WTC11 (cell line): ENCODE measurements at regions not wholly inside any gene's neighbourhood (a gene's known extent, or its start where the extent isn't known, plus 50 kb on each side); places are given as distances from the start of the nearest gene placed in this dataset.

Experiments
- ATAC-seq: fragments of 200-7000 bp; cut with Tn5 transposase; 2 replicates; pipeline ENCODE4 v1.10.0; 2021; ENCODE audit warnings: mild to moderate bottlenecking, moderate library complexity
- CTCF ChIA-PET: fragments of 300-600 bp; sonication (Branson Sonifier 250); formaldehyde crosslinking; loops from one replicate; lab custom pipeline; 2021; ENCODE audit warnings: antibody characterized with exemption; lab: Charles Lee
- POLR2A ChIA-PET: fragments of 350-600 bp; sonication (Branson Sonifier 250); formaldehyde crosslinking; loops from one replicate; lab custom pipeline; 2021; ENCODE audit warnings: antibody characterized with exemption; lab: Charles Lee
- DNase-seq: peaks from one replicate; pipeline ENCODE4 v3.0.0; 2021; ENCODE audit warnings: low spot score
- H3K27ac Mint-ChIP-seq: 2 replicates; pipeline ENCODE4 v1.8.0; 2021; ENCODE audit warnings: mixed read lengths
- H3K27me3 Mint-ChIP-seq: 2 replicates; pipeline ENCODE4 v1.8.0; 2021; ENCODE audit warnings: low read depth, mild to moderate bottlenecking, moderate library complexity, mixed read lengths
- H3K36me3 Mint-ChIP-seq: 2 replicates; pipeline ENCODE4 v1.8.0; 2021; ENCODE audit warnings: mixed read lengths
- H3K4me1 Mint-ChIP-seq: 2 replicates; pipeline ENCODE4 v1.8.0; 2022; ENCODE audit warnings: mixed read lengths
- H3K4me3 Mint-ChIP-seq: 2 replicates; pipeline ENCODE4 v1.8.0; 2021; ENCODE audit warnings: mild to moderate bottlenecking, moderate library complexity, mixed read lengths
- H3K9me3 Mint-ChIP-seq: 2 replicates; pipeline ENCODE4 v1.8.0; 2021; ENCODE audit warnings: mixed read lengths
- AFF4 ChIP-seq: sonication (generic); formaldehyde crosslinking; IDR thresholded peaks from 2 replicates; pipeline ENCODE4 v1.8.1; 2023; ENCODE audit warnings: mild to moderate bottlenecking, missing genetic modification reagents, borderline replicate concordance
- ATF3 ChIP-seq: sonication (generic); formaldehyde crosslinking; conservative IDR thresholded peaks from 2 replicates; pipeline ENCODE4 v1.8.1; 2022; ENCODE audit warnings: mild to moderate bottlenecking, missing genetic modification reagents
- CTCF ChIP-seq: fragments of 200-600 bp; IDR thresholded peaks from 2 replicates; pipeline ENCODE4 v1.8.0; 2022; ENCODE audit warnings: antibody characterized with exemption
- E2F1 ChIP-seq: sonication (generic); formaldehyde crosslinking; IDR thresholded peaks from 2 replicates; pipeline ENCODE4 v1.8.0; 2022; ENCODE audit warnings: mild to moderate bottlenecking, missing genetic modification reagents
- ELF4 ChIP-seq: sonication (generic); formaldehyde crosslinking; IDR thresholded peaks from 2 replicates; pipeline ENCODE4 v1.8.1; 2022; ENCODE audit warnings: low read depth, mild to moderate bottlenecking, moderate library complexity, missing genetic modification reagents
- JAZF1 ChIP-seq: fragments of 250-450 bp; sonication (Bioruptor Pico); IDR thresholded peaks from 2 replicates; pipeline ENCODE4 v1.9.0; 2021; ENCODE audit warnings: moderate library complexity, mild to moderate bottlenecking, inconsistent platforms
- MXD4 ChIP-seq: fragments of 250-450 bp; sonication (Bioruptor Pico); IDR thresholded peaks from 2 replicates; pipeline ENCODE4 v1.8.0; 2021; ENCODE audit warnings: mild to moderate bottlenecking, moderate library complexity, borderline replicate concordance
- NFE2L1 ChIP-seq: sonication (generic); formaldehyde crosslinking; IDR thresholded peaks from 2 replicates; pipeline ENCODE4 v1.8.1; 2023; ENCODE audit warnings: missing genetic modification reagents
- SOX15 ChIP-seq: fragments of 250-450 bp; sonication (Bioruptor Pico); IDR thresholded peaks from 2 replicates; pipeline ENCODE4 v1.9.0; 2021; ENCODE audit warnings: mild to moderate bottlenecking
- TCF7 ChIP-seq: sonication (generic); formaldehyde crosslinking; IDR thresholded peaks from 2 replicates; pipeline ENCODE4 v1.8.0; 2022; ENCODE audit warnings: mild to moderate bottlenecking, low read depth, missing genetic modification reagents, moderate library complexity
- TP53 ChIP-seq: sonication (generic); formaldehyde crosslinking; IDR thresholded peaks from 2 replicates; pipeline ENCODE4 v1.8.1; 2023; ENCODE audit warnings: mild to moderate bottlenecking, missing genetic modification reagents
- USF2 ChIP-seq: sonication (generic); formaldehyde crosslinking; IDR thresholded peaks from 2 replicates; pipeline ENCODE4 v1.8.1; 2023; ENCODE audit warnings: mild to moderate bottlenecking, missing genetic modification reagents, moderate library complexity
- ZNF532 ChIP-seq: fragments of 250-450 bp; sonication (Bioruptor Pico); IDR thresholded peaks from 2 replicates; pipeline ENCODE4 v1.9.0; 2021; ENCODE audit warnings: mild to moderate bottlenecking, borderline replicate concordance
- TF ChIP-seq, protein P1 (sequence below): sonication (generic); formaldehyde crosslinking; IDR thresholded peaks from 2 replicates; pipeline ENCODE4 v1.8.1; 2023; ENCODE audit warnings: mild to moderate bottlenecking, missing genetic modification reagents
- TF ChIP-seq, protein P2 (sequence below): fragments of 250-450 bp; sonication (Bioruptor Pico); IDR thresholded peaks from 2 replicates; pipeline ENCODE4 v1.9.0; 2021; ENCODE audit warnings: mild to moderate bottlenecking

DNA sequence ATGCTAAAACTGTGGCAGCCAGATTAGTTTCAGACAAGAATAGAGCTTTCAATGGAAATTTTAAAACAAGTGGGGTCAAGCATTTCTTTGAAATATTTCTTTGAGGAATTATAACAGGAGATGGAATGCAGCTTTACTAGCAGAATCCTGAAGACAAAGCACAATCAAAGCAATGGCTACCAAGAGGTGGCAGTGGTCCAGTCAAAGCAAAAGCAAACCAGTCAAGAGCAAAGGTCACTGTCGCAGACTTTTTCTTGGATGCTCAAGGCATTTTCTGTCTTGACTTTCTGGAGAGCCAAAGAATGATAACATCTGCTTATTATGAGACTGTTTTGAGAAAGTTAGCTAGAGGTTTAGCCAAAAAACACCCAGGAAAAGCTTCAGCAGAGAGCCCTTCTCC lies 351.2 kb upstream of the DLGAP1 start (continued):
- TF ChIP-seq, protein P1, sequence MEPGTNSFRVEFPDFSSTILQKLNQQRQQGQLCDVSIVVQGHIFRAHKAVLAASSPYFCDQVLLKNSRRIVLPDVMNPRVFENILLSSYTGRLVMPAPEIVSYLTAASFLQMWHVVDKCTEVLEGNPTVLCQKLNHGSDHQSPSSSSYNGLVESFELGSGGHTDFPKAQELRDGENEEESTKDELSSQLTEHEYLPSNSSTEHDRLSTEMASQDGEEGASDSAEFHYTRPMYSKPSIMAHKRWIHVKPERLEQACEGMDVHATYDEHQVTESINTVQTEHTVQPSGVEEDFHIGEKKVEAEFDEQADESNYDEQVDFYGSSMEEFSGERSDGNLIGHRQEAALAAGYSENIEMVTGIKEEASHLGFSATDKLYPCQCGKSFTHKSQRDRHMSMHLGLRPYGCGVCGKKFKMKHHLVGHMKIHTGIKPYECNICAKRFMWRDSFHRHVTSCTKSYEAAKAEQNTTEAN (CRISPR knock-in tag): no peak
- TF ChIP-seq TP53 (CRISPR knock-in tag) (no peak), ELF4 (CRISPR knock-in tag) (no peak), AFF4 (no peak), JAZF1 (no peak), ATF3 (CRISPR knock-in tag) (no peak), ZNF532 (CRISPR knock-in tag) (no peak)
- TF ChIP-seq, protein P2, sequence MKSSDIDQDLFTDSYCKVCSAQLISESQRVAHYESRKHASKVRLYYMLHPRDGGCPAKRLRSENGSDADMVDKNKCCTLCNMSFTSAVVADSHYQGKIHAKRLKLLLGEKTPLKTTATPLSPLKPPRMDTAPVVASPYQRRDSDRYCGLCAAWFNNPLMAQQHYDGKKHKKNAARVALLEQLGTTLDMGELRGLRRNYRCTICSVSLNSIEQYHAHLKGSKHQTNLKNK (CRISPR knock-in tag): no peak
- TF ChIP-seq, all 79 proteins: peak for 0

- POLR2A ChIA-PET: no interaction called here
- no peak for ATAC-seq
- H3K4me1 Mint-ChIP-seq: no peaks in the 10 kb centered on the region
These were observed 347.2 kb upstream of the DLGAP1 start for GRCh38 chr18:4802296-4802695.

More at GRCh38 chr18:4802296-4802695, 347.2 kb upstream of the DLGAP1 start:
- H3K27me3 Mint-ChIP-seq: no peaks in the 10 kb centered on the region; the same call in 1 of the 2 replicates
- CTCF ChIA-PET: no interaction called here
- H3K4me3 Mint-ChIP-seq: no peak overlapping the region
- peaks cover 33% of the 10 kb centered on the region for H3K9me3 Mint-ChIP-seq
- H3K27ac Mint-ChIP-seq: no peak overlapping the region
- H3K36me3 Mint-ChIP-seq: peaks cover 7% of the 10 kb centered on the region
- no peak for DNase-seq
- TF ChIP-seq NFE2L1 (CRISPR knock-in tag) (no peak), E2F1 (CRISPR knock-in tag) (no peak), TCF7 (CRISPR knock-in tag) (no peak), SOX15 (CRISPR knock-in tag) (no peak), USF2 (CRISPR knock-in tag) (no peak), MXD4 (CRISPR knock-in tag) (no peak), CTCF (no peak)
